Neural progenitor cell (in vitro differentiated cells): ENCODE measurements at regions not wholly inside any gene's neighbourhood (a gene's known extent, or its start where the extent isn't known, plus 50 kb on each side); places are given as distances from the start of the nearest gene placed in this dataset.

Experiments
- EZH2 ChIP-seq: fragments of 200-600 bp; sonication (generic); IDR thresholded peaks from 2 replicates; pipeline ENCODE4 v1.6.1; 2017; ENCODE audit warnings: antibody characterized with exemption, mild to moderate bottlenecking, moderate library complexity
- EZH2phosphoT487 ChIP-seq: fragments of 200-600 bp; sonication (generic); IDR thresholded peaks from 2 replicates; pipeline ENCODE4 v1.6.1; 2017; ENCODE audit warnings: antibody characterized with exemption
- TF ChIP-seq, protein P1 (sequence below): fragments of 200-600 bp; sonication (generic); IDR thresholded peaks from 2 replicates; pipeline ENCODE4 v1.5.1; 2017; ENCODE audit warnings: antibody characterized with exemption, mild to moderate bottlenecking

DNA sequence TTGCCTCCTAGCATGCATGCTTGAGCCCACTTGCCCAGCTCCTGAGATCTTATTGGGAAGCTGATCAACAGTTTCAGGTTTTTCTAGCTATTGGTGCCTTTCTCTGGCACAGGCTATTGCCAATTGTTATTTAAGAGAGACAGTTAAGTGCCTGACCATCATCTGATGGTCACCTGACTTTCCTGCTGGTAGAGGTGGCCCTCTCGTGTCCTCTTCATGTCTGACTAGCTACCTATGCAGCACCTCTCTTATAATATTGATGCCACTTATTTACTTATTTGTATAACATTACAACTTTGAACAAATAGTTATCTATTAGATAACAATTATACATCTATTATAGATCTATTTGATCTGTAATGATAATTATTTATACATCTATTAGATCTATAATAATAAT lies 205.9 kb upstream of the SEMA3D start:
- TF ChIP-seq, protein P1, sequence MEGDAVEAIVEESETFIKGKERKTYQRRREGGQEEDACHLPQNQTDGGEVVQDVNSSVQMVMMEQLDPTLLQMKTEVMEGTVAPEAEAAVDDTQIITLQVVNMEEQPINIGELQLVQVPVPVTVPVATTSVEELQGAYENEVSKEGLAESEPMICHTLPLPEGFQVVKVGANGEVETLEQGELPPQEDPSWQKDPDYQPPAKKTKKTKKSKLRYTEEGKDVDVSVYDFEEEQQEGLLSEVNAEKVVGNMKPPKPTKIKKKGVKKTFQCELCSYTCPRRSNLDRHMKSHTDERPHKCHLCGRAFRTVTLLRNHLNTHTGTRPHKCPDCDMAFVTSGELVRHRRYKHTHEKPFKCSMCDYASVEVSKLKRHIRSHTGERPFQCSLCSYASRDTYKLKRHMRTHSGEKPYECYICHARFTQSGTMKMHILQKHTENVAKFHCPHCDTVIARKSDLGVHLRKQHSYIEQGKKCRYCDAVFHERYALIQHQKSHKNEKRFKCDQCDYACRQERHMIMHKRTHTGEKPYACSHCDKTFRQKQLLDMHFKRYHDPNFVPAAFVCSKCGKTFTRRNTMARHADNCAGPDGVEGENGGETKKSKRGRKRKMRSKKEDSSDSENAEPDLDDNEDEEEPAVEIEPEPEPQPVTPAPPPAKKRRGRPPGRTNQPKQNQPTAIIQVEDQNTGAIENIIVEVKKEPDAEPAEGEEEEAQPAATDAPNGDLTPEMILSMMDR = no peak
- no peak for TF ChIP-seq EZH2
- no peak for TF ChIP-seq EZH2phosphoT487
